ENCODE measurements at regions not wholly inside any gene's neighbourhood (a gene's known extent, or its start where the extent isn't known, plus 50 kb on each side); places are given as distances from the start of the nearest gene placed in this dataset.

DNA sequence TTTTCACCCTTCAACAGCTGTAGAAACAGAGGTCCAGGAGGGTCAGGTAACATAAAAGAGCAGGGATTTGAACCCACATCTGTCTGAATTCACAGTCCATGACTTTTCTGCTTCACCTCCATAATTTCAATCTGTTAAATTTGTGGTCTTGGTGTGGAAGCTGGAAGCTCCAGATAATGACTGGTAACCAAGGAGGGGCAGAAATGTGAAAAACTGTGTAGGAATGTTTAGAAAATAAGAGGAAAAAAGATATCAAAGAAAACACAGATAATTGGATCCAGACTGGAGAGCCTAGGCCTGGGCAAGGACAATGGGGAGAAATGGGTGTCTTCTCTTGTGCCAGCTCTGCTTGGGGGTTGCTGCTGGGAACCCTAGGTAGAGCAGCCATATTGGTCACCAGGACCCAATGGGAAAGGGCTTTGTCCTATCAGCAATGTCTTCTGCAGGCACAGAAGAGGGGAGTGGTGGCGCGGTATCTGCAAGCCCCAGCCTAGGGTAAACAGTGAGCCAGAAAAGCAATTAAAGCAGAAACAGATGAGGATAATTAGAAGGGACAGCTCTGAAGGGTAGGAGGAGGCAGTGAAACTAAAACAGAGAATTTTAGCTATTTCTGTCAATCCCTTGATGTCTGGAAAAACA is 54.3 kb upstream of the CCDC91 start:
- in situ Hi-C loops (cut with HindIII; ENCODE audit: low pct_ligation_motif_present, low pct_unique_long_range_greater_than_20kb, low sequenced_read_pairs): no loop called here
- DNase-seq: no peak

DNA sequence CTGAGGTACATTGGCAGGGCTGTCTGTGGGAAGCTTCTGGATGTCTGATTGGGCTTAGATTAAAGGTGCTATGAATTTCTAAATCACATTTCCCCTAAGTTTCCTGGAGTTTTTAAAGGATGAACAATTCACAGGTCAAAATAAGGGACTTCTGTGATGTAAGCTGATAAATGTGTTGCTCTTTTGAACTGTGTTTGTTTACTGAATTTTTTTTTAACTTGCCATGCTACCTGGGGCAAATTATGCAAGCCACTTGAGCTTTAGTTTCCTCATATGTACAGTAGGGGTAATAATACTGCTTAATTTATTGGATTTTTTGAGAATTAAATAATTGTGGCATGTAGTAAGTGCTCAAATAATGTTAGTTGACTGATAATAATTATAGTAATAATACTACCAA is 52.8 kb upstream of the CCDC91 start:
- DNase-seq: no peak
- in situ Hi-C loops (cut with HindIII; ENCODE audit: low pct_ligation_motif_present, low pct_unique_long_range_greater_than_20kb, low sequenced_read_pairs): no loop called here

DNA sequence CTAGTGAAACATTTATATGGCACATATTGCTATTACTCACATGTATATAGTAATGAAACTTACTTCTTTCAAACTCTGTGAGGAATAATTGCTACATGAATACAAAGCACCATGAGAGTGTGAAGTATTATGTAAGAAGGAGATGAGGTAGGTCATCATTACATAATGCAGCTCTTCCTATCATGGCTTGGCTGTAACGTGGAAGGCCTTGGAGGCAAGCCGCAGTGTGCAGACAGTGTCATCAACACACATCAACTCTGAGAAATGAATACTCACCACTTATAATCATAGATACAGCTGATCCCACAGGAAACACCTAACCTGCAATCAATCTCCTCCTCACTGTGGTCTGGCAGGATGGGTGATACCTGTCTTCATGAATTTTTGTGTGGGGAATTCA is 49.9 kb upstream of the CCDC91 start:
- no peak for DNase-seq
- in situ Hi-C loops (cut with HindIII; ENCODE audit: low pct_ligation_motif_present, low pct_unique_long_range_greater_than_20kb, low sequenced_read_pairs): no loop called here

All from ACHN (cell line).